ENCODE measurements at regions not wholly inside any gene's neighbourhood (a gene's known extent, or its start where the extent isn't known, plus 50 kb on each side); places are given as distances from the start of the nearest gene placed in this dataset.

GRCh38 chr1:87940421-87940820 lies 611.7 kb downstream of the LMO4 start:
- no peak overlapping the region for H3K27ac ChIP-seq
- no peaks in the 10 kb centered on the region for H3K27me3 ChIP-seq (replicated peaks)
- no peak for DNase-seq
- no peak for TF ChIP-seq CTCF (IDR thresholded peaks at IDR 0.05; ENCODE audit: low read depth, low read length, missing control alignments)
- no peak overlapping the region for H3K4me3 ChIP-seq (ENCODE audit: low read depth, low read length)
- in situ Hi-C loops (cut with HindIII; ENCODE audit: low pct_ligation_motif_present, low sequenced_read_pairs), result no loop called here
- no peaks in the 10 kb centered on the region for H3K36me3 ChIP-seq (replicated peaks)

- DNase-seq, result no peak
- no peak overlapping the region for H3K4me3 ChIP-seq (ENCODE audit: low read depth, low read length)
- in situ Hi-C loops (cut with HindIII; ENCODE audit: low pct_ligation_motif_present, low sequenced_read_pairs), result no loop called here
- H3K36me3 ChIP-seq (replicated peaks), result no peaks in the 10 kb centered on the region
- TF ChIP-seq CTCF (IDR thresholded peaks at IDR 0.05; ENCODE audit: low read depth, low read length, missing control alignments), result no peak
- no peaks in the 10 kb centered on the region for H3K27me3 ChIP-seq (replicated peaks)
- H3K27ac ChIP-seq, result no peak overlapping the region
Measured at GRCh38 chr1:87941337-87941946, 612.8 kb downstream of the LMO4 start.

GRCh38 chr1:87942165-87942564 lies 613.5 kb downstream of the LMO4 start:
- H3K27me3 ChIP-seq (replicated peaks), result no peaks in the 10 kb centered on the region
- in situ Hi-C loops (cut with HindIII; ENCODE audit: low pct_ligation_motif_present, low sequenced_read_pairs), result no loop called here
- H3K27ac ChIP-seq, result no peak overlapping the region
- H3K4me3 ChIP-seq (ENCODE audit: low read depth, low read length), result no peak overlapping the region
- no peak for TF ChIP-seq CTCF (IDR thresholded peaks at IDR 0.05; ENCODE audit: low read depth, low read length, missing control alignments)
- no peak for DNase-seq
- no peaks in the 10 kb centered on the region for H3K36me3 ChIP-seq (replicated peaks)

- Histone ChIP-seq H3K36me3 (replicated peaks) (no peaks in the 10 kb centered on the region), H3K27me3 (replicated peaks) (no peaks in the 10 kb centered on the region), H3K4me3 (ENCODE audit: low read depth, low read length) (no peak overlapping the region), H3K27ac (no peak overlapping the region)
- TF ChIP-seq CTCF (IDR thresholded peaks at IDR 0.05; ENCODE audit: low read depth, low read length, missing control alignments), result no peak
- in situ Hi-C loops (cut with HindIII; ENCODE audit: low pct_ligation_motif_present, low sequenced_read_pairs), result loop anchor here (25.0 kb wide), 2 partner anchors 612 to 812 kb away; partner anchors contain the start of gene LMO4
- no peak for DNase-seq
Measured at GRCh38 chr1:87949711-87950110, 621.0 kb downstream of the LMO4 start.

- TF ChIP-seq CTCF (IDR thresholded peaks at IDR 0.05; ENCODE audit: low read depth, low read length, missing control alignments), result no peak
Measured at GRCh38 chr1:87950369-87950768, 621.7 kb downstream of the LMO4 start.

GRCh38 chr1:87951409-87951808 lies 622.7 kb downstream of the LMO4 start:
- no peaks in the 10 kb centered on the region for H3K36me3 ChIP-seq (replicated peaks)
- no peak overlapping the region for H3K4me3 ChIP-seq (ENCODE audit: low read depth, low read length)
- no peaks in the 10 kb centered on the region for H3K27me3 ChIP-seq (replicated peaks)
- no peak for TF ChIP-seq CTCF (IDR thresholded peaks at IDR 0.05; ENCODE audit: low read depth, low read length, missing control alignments)
- in situ Hi-C loops (cut with HindIII; ENCODE audit: low pct_ligation_motif_present, low sequenced_read_pairs), result loop anchor here (25.0 kb wide), 2 partner anchors 614 to 814 kb away; partner anchors contain the start of gene LMO4
- no peak overlapping the region for H3K27ac ChIP-seq
- no peak for DNase-seq

More at GRCh38 chr1:87950369-87950768, 621.7 kb downstream of the LMO4 start:
- Histone ChIP-seq H3K36me3 (replicated peaks) (no peaks in the 10 kb centered on the region), H3K27me3 (replicated peaks) (no peaks in the 10 kb centered on the region), H3K27ac (no peak overlapping the region), H3K4me3 (ENCODE audit: low read depth, low read length) (no peak overlapping the region)
- in situ Hi-C loops (cut with HindIII; ENCODE audit: low pct_ligation_motif_present, low sequenced_read_pairs), result loop anchor here (25.0 kb wide), 2 partner anchors 613 to 813 kb away; partner anchors contain the start of gene LMO4
- no peak for DNase-seq

Measured in brain microvascular endothelial cell (primary cell).